Fibroblast of skin of back (primary cell): ENCODE measurements at regions not wholly inside any gene's neighbourhood (a gene's known extent, or its start where the extent isn't known, plus 50 kb on each side); places are given as distances from the start of the nearest gene placed in this dataset.

ENCODE experiments used
- DNase-seq: peaks from one replicate; pipeline ENCODE4 v3.0.0-alpha.2; 2013

- DNase-seq, result no peak
These were observed 131.0 kb downstream of the DMRTA2 start for GRCh38 chr1:50292276-50292675.

DNA sequence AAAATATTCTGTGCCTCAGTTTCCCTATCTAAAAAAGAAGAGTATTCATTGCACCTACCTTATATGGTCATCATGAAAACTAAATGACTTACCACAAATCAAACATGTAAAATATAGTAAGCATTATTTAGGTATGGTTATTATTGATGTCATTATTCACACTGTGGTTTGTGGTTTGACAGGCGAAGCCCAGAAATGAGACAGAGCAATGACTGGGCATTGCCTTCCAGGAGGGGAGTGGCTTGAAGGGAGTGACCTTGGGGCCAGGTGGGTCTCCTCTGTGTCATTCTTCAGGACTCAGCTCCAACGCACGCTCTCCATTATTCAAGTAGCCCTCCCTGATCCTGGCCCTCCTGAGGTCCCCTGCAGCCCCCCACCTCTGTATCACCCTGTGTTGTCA lies 133.7 kb downstream of the DMRTA2 start:
- no peak for DNase-seq

DNA sequence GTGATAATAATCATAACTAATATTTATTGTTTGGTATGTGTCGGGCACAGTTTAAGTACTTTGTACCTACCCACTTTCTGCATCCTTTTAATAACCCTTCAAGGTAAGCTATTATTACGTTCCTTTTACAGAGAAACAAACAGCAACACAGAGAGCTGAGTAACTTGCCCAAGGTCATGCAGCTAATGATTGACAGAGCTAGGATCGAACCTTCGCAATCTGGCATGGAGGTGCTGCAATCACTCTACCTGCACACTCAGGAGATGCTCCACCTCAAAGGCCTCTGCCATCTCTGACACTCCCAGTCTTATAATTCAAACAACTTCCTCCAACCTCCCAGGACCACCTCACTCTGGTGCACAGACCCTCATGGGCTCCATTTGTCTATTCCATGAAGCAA lies 137.2 kb downstream of the DMRTA2 start:
- no peak for DNase-seq

DNA sequence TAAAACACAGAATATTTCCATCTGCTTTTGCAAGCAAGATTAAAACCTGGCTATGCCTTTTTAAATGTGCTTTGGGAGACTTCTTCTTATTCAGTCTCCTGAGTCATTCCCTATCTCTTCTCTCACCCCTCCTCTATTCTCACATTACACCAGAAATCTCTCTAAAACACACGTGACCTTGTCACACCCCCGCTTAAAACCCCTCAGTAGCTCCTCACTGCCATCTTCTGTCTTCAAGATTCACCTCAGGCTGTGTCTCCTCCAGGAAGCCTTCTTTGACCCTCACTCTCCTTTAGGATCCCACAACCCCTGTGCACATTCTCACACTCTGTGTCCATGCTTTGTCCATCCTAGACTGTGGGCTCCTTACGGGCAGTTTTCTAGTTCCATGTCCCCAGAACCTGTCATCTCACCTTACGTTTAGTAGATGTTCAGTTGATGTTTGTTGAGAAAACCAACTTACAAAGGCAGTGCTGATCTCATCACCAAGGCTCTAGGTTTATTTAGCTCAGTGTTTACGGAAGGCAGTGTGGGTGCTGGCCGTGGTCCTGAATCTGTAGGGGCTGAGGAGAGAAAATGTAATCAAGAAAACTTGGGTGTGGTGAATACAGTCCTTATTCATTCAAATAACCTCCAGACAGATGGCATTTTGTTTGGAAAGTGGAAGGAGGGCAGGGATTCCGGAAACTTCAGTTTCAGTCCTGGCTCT lies 143.5 kb downstream of the DMRTA2 start:
- peak; percentile 33 for DNase-seq

DNA sequence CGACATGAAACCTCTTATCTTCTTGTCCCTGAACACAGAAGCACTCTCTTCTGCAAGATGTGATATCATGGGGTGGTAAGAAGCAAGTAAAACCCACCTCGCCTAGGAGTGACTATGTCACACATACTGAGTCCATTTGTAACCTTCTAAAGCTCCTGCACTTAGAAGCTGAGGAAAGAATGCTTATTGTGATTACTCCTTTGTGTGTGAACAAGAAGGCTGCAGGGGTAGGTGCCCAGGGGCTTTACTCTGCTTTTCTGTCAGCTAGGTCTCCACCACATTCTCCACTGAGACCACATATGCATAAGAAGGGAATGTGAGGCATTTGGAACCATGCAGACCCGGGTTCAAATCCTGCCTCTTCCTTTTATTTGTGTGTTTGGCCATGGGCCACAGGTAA lies 144.3 kb downstream of the DMRTA2 start:
- DNase-seq, result no peak

DNA sequence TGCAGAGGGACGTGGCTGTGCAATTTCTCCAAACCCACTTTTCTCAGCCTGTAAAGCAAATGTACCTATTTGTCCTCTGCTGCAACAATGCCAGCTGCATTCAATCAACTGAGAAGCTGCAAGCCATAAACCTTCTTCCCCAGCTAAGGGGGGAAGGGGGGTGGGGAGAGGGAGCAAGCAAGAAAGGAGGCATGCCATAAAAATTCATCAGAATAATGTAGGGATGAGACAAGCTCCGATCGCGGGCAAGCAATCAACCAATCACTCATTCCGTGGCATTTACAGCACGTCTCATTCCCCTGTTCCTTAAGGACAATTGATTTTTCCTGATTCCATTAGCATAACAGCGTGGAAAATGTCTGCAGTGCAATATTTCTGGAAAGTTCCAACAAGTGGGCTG lies 144.8 kb downstream of the DMRTA2 start:
- DNase-seq, result no peak

DNA sequence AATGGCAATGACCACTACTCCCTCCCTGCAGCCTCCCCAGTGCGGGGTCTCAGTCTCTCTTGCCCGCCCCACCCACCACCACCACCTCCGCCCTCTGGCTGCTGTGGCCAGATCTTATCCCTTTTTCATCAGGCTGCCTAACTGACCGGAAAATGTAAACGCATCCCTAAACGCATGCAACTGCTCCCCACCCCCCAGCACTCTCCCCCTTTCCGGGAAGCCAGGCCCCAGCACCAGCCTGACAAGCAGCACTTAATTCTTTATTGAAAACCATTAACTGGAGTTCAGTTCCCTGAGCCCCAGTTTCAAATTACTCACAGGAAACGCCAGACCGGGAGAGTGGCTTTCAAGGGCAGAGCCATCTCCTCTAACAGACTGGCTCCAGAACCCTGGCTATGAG lies 147.7 kb downstream of the DMRTA2 start:
- DNase-seq, result no peak

- no peak for DNase-seq
These were observed 150.3 kb downstream of the DMRTA2 start for GRCh38 chr1:50272912-50273311.

GRCh38 chr1:50271968-50272578 lies 151.2 kb downstream of the DMRTA2 start:
- DNase-seq, result peak; percentile 34

DNA sequence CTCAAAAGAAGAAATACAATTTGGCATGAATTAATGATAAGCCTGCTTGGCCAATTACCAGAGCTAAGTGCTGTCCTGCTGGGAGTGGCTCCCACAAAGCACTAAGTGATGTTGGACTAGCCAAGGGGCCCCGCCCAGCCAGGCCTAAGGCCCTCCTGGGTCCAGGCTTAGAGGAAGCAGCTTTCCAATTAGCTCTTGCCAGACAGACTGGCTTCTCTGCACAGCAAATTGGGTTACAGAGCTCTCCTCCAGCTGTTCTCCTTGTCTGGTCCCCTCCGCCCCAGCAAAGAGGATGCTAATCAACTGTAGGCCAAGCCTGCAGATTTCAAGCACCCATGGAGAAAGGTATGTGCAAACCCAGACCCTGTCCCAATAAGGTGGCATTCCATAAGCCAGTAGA lies 151.9 kb downstream of the DMRTA2 start:
- no peak for DNase-seq

GRCh38 chr1:50270926-50271325 lies 152.3 kb downstream of the DMRTA2 start:
- DNase-seq, result no peak

GRCh38 chr1:50268049-50268448 lies 155.2 kb downstream of the DMRTA2 start:
- peak; percentile 26 for DNase-seq

- DNase-seq, result peak; percentile 69
These were observed 156.7 kb downstream of the DMRTA2 start for GRCh38 chr1:50266509-50266908.

DNA sequence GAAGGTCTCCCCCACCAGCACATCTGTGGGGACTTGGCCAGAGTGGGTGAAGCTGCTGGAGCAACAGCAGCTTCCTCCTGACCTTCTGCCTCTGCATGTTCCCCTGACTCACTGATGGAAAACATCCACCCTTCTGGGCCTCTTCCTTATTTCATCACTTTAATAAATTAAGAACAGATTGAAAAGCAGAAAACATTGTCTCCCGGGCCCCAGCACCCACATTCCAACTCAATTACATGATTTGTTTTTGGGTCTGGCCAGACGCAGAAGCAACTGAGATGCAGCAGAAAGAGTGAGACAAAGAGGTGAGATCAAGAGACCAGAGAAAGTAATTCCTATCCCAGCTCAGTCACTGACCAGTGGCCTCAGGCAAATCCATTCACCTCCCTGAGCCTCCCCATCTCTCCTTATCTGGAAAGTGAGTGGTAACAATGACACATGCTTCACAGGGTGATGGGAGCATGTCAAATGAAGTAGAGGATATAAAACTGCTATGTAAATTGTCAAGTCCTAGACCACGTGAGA lies 157.1 kb downstream of the ELAVL4 start:
- peak; percentile 77 for DNase-seq

GRCh38 chr1:50264590-50264989 lies 155.9 kb downstream of the ELAVL4 start:
- DNase-seq, result no peak

- no peak for DNase-seq
These were observed 153.7 kb downstream of the ELAVL4 start for GRCh38 chr1:50262436-50262835.

DNA sequence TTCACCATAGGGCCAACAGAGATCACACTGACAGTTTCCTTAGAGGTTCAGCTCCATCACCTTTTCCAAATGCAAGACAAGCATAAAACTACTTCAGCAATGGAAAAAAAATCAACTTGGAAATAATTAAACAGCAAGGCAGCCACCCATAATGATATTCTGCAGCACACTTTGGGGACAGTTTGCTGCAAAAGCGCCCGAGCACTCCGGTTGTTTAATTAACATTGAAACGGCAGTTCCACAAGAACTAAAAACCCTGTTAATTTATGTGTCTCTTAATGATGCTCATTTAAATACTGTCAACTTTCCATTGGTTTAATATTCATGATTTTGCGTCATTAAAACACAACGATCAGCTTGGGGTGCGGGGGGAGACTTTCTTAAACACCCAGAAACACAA lies 153.2 kb downstream of the ELAVL4 start:
- no peak for DNase-seq

- no peak for DNase-seq
These were observed 149.4 kb downstream of the ELAVL4 start for GRCh38 chr1:50257940-50258685.

DNA sequence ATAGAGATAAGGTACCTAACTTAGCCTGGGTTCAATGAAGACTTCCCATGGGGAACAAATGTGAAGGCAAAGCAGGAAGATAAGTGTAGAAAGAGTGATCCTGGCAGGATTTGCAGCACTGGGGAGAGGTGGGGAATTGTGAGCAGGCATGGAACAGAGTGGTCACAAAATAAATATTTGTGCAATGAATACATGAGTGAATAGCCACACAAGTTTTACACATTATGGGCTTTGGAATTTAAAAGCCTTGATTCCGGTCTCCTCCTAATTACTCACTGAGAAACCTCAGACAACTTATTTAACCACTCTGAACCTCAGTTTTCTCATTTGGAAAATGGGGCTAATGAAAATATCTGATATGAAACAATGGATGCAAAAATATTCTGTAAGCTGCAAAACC lies 148.3 kb downstream of the ELAVL4 start:
- peak; percentile 50 for DNase-seq
